ENCODE measurements at regions not wholly inside any gene's neighbourhood (a gene's known extent, or its start where the extent isn't known, plus 50 kb on each side); places are given as distances from the start of the nearest gene placed in this dataset.
A peak's percentile ranks its signal among the peaks of the same experiment; 100 is the strongest.

- TF ChIP-seq CTCF (conservative IDR thresholded peaks at IDR 0.05) = no peak
- peaks cover 9% of the 10 kb centered on the region; the same call in 1 of the 2 replicates for H3K4me1 ChIP-seq (ENCODE audit: insufficient read depth, low read length)
- no peak for DNase-seq
- no peak overlapping the region for H3K4me2 ChIP-seq (ENCODE audit: insufficient read depth, insufficient read length, low read length)
- no peaks in the 10 kb centered on the region for H3K79me1 ChIP-seq (ENCODE audit: insufficient read depth, low read depth, low read length, poor library complexity, severe bottlenecking)
- no peak overlapping the region for H3K9ac ChIP-seq (ENCODE audit: extremely low read depth, insufficient read length, low read length)
- no peak overlapping the region; the same call in 1 of the 2 replicates for H3K4ac ChIP-seq (ENCODE audit: low read depth, low read length)
- no peak overlapping the region for H2BK5ac ChIP-seq (ENCODE audit: insufficient read length, low read length)
- H3K56ac ChIP-seq (ENCODE audit: insufficient read length, low read depth, low read length) = no peak overlapping the region
- H3K23ac ChIP-seq (ENCODE audit: insufficient read length, low read depth, low read length) = no peak overlapping the region
- H3K27ac Mint-ChIP-seq = peak overlapping the region; percentile 90 to 100 (median 99)
- H3K9me3 ChIP-seq (ENCODE audit: control insufficient read depth, low read depth, low read length) = peaks cover under 1% of the 10 kb centered on the region
- no peak overlapping the region for H2BK120ac ChIP-seq (ENCODE audit: low read depth, low read length, poor library complexity, severe bottlenecking)
- no peaks in the 10 kb centered on the region for H3K27me3 ChIP-seq (ENCODE audit: insufficient read depth, low read length)
- no peak overlapping the region for H3K18ac ChIP-seq (ENCODE audit: insufficient read length, low read depth, low read length)
- no peaks in the 10 kb centered on the region for H4K20me1 ChIP-seq (ENCODE audit: control insufficient read depth, insufficient read depth, insufficient read length)
- H3K27ac ChIP-seq (ENCODE audit: insufficient read length, low read depth, low read length) = no peak overlapping the region
- H4K8ac ChIP-seq (replicated peaks; ENCODE audit: insufficient read length, low read depth, low read length) = no peak overlapping the region
- H3K79me2 ChIP-seq (ENCODE audit: insufficient read depth, low read length) = no peaks in the 10 kb centered on the region
- H2BK15ac ChIP-seq (ENCODE audit: low read depth, low read length) = no peak overlapping the region
- no peak overlapping the region for H3T11ph ChIP-seq (ENCODE audit: low read length)
- no peak overlapping the region for H4K5ac ChIP-seq (ENCODE audit: insufficient read length, low read depth, low read length)
- H3K23me2 ChIP-seq (ENCODE audit: insufficient read length, low read depth, low read length, poor library complexity, severe bottlenecking) = no peaks in the 10 kb centered on the region
- no CpG with 5 or more reads among the region's 3 CpGs for WGBS (ENCODE audit: extremely low coverage, insufficient read length, low lambda C conversion rate)
- H2AFZ ChIP-seq (ENCODE audit: low read length) = no peak overlapping the region
- H2BK20ac ChIP-seq (ENCODE audit: low read depth, low read length, poor library complexity, severe bottlenecking) = peak overlapping the region; percentile 12
- H3K4me1 Mint-ChIP-seq = peaks cover 49 to 50% of the 10 kb centered on the region in 2 experiments
- no peak overlapping the region for H2BK12ac ChIP-seq (ENCODE audit: insufficient read length, low read depth, low read length)
- no peaks in the 10 kb centered on the region for H3K27me3 Mint-ChIP-seq (ENCODE audit: low read depth)
- H3K36me3 Mint-ChIP-seq (ENCODE audit: insufficient read depth in 1 of 3, low read depth in 3 of 3) = peaks cover 19 to 57% (median 46%) of the 10 kb centered on the region in 3 experiments
- no peak overlapping the region for H2AK5ac ChIP-seq (ENCODE audit: insufficient read length, low read length)
- H3K9me3 Mint-ChIP-seq = peaks cover 46 to 49% of the 10 kb centered on the region in 2 experiments
- peak overlapping the region in 1 of 2 experiments; percentile 22; a peak in 2 of 5 replicates for H3K4me3 Mint-ChIP-seq
- no peak overlapping the region for H3K14ac ChIP-seq (ENCODE audit: insufficient read depth, low read length)
- H4K91ac ChIP-seq (ENCODE audit: insufficient read length, low read depth, low read length) = no peak overlapping the region
These were observed 126.9 kb upstream of the LINC00305 start for GRCh38 chr18:64275593-64276300.
